GM18907 (cell line): ENCODE measurements at regions not wholly inside any gene's neighbourhood (a gene's known extent, or its start where the extent isn't known, plus 50 kb on each side); places are given as distances from the start of the nearest gene placed in this dataset.
"Not testable (repeated sequence)": the region's sequence is repeated elsewhere in the genome, so short reads cannot be mapped to it uniquely, and the experiment has no call there.

ENCODE experiments used
- ATAC-seq: cut with Tn5 transposase; IDR thresholded peaks from one replicate; pipeline ENCODE4 v1.9.1; 2021; ENCODE audit warnings: mild to moderate bottlenecking, moderate library complexity; ENCODE audit not compliant: unreplicated experiment

- no peak for ATAC-seq
Measured at GRCh38 chr5:104915226-104915625, 1352.6 kb upstream of the NUDT12 start.

DNA sequence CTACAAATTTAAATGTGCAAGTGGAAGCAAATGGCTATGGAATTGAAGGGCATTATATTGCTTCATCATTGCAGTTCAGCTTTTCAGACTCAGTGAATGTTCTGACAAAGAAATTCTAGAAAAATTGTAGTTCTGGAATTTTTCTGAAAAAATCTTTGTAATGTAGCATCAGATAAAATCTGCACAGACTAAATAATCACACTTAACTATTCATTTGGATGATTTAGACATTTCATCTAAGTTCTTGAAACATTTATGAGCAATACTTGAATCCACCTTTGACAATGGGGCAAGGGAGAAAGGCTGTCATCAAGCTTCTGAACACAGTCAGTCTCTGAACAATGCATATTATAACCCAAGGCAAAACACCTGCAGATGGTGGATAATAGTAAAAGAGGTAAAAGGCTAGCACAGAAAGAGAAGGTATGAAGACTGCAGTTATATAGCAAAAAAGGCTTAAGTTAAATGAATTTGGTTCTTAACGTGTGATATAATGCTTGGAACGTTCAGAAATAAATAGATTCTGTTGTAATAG lies 1352.0 kb upstream of the NUDT12 start:
- ATAC-seq = no peak

- ATAC-seq = no peak
Measured at GRCh38 chr5:104913841-104914281, 1351.3 kb upstream of the NUDT12 start.

DNA sequence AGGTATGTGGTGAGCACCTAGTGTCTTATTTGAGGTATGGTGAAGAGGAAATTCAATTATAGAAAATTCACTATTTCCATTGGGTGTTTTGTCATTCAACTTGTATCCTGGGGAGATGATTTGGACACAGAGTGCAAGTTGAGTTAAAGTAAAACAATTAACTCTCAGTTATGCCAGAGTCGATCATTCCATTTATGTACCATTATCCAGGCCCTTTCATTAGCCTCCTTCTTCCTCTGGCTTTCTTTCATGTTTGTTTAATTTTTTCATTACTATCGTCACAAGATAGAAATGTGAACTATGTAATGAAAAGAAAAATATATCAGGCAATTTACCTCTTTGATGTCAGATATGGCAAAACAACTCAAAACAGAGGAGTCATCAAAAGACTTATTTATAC lies 1347.2 kb upstream of the NUDT12 start:
- ATAC-seq = no peak

DNA sequence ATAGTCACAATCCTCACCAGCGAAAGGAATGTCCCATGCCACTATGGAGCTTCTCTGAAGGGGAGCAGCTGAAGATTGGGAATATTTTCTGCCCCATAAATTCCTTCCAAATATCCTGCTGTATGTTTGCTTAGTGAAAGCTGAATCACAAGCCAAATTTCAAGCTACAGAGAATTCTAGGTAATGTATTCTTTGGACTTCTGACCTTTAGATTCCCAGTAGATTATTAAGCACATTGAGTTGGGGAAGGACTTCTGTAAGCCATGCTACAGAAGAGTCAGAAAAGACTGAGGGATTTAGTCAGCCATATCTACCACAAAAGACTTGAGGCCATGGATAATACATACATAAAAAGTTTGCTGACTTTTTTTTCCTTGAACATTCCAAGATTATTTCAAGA lies 1342.0 kb upstream of the NUDT12 start:
- ATAC-seq = no peak

- ATAC-seq = no peak
Measured at GRCh38 chr5:104903941-104904340, 1341.4 kb upstream of the NUDT12 start.

GRCh38 chr5:104891596-104891995 lies 1329.0 kb upstream of the NUDT12 start:
- ATAC-seq = no peak

- no peak for ATAC-seq
Measured at GRCh38 chr5:104890767-104891166, 1328.2 kb upstream of the NUDT12 start.

GRCh38 chr5:104859437-104859836 lies 1296.8 kb upstream of the NUDT12 start:
- ATAC-seq = no peak

DNA sequence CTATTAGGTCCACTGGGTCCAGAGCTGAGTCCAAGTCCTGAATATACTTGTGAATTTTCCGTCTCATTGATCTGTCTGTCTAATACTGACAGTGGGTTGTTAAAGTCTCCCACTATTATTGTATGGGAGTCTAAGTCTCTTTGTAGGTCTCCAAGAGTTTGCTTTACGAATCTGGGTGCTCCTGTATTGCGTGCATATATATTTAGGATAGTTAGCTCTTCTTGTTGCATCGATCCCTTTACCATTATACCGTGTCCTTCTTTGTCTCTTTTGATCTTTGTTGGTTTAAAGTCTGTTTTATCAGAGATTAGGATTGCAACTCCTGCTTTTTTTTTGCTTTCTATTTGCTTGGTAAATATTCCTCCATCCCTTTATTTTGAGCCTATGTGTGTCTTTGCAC lies 1289.5 kb upstream of the NUDT12 start:
- ATAC-seq = not testable (repeated sequence)

DNA sequence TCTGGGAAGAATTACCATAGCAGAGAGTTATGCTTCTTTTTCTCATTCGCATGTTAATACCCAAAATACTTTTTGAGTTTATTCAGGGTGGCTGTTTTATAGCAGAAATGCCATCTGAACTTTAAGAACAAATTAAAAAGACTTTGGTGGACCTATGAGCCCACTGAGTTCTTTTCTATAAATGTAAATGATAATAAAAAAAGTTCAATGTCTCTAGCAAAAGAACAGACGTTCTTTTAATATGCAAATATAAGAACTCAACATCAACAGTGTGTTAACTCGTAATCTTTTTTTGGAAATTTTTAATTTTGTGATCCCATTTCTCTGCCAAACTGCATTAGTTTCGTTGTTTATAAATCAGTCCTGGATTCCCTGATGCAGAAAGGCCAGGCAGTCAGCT lies 1283.0 kb upstream of the NUDT12 start:
- ATAC-seq = no peak

DNA sequence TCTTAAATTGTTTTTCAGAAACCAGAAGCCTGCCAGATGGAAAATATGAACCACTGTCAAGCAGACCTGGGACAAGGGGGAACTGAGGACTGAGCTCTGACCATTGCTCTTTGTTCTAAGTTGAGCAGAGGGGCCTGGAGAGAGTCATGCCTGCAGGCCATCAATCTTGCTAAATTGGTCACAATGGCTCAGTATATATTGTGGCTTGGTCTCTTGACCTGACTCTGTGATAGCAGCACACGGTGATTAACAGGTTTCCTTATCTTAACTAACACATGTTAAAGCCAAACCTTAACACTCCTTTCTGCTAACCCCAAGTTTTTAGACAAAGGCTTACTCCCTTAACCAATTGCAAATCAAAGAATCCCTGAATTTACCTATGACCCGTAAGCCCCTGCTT lies 1281.2 kb upstream of the NUDT12 start:
- ATAC-seq = no peak

DNA sequence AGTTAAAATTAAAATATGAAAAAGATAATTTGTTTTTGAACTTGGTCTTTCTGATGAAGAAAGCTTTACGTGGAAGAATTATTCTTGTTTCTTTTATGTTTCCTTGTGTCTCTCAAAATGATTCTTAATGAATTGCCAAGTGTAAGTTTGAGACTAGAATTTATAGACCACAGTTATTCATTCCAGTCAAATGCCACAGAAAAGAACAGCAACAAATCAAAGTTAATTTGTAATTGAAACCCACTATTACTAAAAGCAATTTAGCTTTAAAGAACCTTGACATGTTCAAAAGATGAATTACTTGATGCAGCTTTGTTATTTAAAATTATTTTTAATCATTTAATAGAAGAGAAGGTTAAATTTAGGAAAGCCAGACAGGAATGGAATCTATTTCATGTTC lies 1277.7 kb upstream of the NUDT12 start:
- no peak for ATAC-seq

GRCh38 chr5:104831515-104831914 lies 1268.9 kb upstream of the NUDT12 start:
- ATAC-seq = not testable (repeated sequence)

GRCh38 chr5:104821606-104822005 lies 1259.0 kb upstream of the NUDT12 start:
- no peak for ATAC-seq

- ATAC-seq = no peak
Measured at GRCh38 chr5:104817127-104817526, 1254.5 kb upstream of the NUDT12 start.

GRCh38 chr5:104815212-104815611 lies 1252.6 kb upstream of the NUDT12 start:
- no peak for ATAC-seq

DNA sequence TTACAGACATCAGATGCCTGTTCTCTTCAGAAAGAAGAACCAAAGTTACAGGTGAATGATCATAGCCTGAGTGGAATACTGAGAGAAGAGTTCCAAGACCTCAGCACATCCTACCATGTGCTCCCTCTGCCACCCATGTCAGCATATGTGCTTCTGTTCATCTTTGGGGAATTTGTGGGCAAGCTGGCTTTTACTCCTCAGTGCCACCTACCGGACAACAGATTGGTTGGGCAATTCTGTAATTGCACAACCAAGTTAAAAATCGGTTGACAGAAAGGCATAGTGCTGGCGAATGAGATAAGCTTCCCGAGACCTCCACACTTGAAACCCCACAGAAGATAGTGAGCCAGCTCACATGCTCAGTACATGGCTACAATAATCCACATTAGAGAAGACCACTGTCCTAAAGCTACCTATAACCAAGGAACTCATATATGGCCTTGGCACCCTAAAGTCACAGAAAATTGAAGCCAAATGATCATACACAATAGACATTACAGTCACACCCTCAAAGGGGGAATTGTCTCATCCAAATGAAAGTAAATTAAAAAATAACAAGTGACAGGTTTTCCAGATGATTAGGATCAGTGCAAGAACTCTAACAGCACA lies 1238.0 kb upstream of the NUDT12 start:
- ATAC-seq = no peak

DNA sequence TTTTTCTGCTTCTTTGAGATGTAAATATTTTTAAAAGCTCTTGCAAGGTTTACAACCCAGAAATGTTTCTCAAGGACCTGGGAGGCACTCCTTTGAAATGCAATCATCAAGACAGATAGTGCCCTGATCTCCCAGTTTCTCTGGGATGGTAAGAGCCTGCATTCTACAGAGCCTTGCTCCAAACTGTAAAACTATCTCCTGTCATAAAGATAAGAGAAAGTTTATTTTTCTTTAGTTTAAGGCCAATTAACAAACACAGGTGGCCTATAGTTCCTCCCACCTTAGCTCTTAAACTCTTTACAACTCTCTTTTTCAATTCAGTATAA lies 1231.1 kb upstream of the NUDT12 start:
- ATAC-seq = no peak

DNA sequence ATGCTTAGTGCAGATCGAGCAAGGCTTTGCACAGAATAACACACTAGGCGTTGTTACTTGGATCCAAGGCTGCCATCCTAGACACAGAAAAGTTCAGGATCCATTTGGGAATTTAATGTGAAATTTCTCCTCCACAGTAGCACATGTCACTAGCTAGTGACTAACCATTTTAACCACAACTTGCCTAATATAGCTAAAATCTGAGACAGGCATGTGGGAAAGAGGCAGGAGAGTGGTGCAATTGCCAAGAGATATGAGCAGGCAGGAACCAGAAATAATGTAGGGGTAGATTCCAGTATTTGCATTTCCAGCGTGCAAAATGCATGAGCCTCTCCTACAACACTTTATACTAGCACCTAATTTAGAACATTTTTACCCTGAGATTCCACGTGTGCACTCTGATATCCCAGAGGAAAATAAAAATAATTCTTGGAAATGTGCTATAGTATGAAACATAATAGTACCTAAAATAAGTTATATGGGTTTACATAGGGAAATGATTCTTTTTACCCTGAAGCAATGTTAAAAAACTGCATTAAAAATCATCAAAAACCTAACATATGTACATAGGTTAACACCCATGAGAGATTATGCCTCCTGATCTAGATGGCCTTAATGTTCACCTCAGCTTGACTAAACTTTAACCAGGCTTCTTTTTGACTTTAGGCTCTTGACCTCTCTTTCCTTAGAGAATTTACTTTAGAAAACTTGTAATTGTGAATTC lies 1230.6 kb upstream of the NUDT12 start:
- no peak for ATAC-seq

GRCh38 chr5:104789366-104789765 lies 1226.8 kb upstream of the NUDT12 start:
- ATAC-seq = no peak

DNA sequence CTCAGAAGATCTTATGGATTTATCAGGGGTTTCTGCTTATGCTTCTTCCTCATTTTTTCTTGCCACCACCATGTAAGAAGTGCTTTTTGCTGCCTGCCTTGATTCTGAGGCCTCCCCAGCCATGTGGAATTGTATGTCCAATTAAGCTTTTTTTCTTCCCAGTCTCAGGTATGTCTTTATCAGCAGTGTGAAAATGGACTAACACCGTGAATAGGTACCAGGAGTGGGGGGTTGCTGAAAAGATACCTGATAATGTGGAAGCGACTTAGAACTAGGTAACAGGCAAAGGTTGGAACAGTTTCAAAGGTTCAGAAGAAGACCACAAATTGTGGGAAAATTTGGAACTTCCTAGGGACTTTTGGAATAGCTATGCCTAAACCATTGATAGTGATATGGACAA lies 1222.5 kb upstream of the NUDT12 start:
- ATAC-seq = no peak

DNA sequence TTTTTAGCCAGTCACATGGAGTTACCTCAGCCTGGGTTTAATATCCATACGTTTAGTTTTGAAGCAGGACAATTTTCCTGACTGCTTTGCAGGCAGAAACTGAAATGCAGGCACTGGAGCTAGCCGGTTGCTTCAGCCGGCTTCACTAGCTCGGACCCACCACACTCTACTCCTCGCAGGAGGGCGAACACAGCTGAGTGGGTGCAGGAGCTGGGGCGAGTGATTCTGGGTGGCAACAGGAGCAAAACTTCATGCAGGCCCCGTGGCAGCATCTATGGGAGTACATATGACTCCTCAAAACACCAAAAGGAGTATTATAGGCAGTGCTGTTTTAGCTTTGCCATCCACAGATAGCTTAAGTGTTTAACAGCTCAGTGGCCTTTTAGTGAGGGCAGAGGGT lies 1211.8 kb upstream of the NUDT12 start:
- ATAC-seq = no peak
